Retinal pigment epithelial cell (primary cell): ENCODE measurements at regions not wholly inside any gene's neighbourhood (a gene's known extent, or its start where the extent isn't known, plus 50 kb on each side); places are given as distances from the start of the nearest gene placed in this dataset.

Experiments used
- DNase-seq: peaks from one replicate; pipeline ENCODE4 v3.0.0-alpha.2; 2010; ENCODE audit warnings: low read depth
- H3K4me3 ChIP-seq: 2 replicates; pipeline ENCODE4 v1.5.1; 2011; ENCODE audit warnings: mild to moderate bottlenecking, low read length, control low read depth, moderate library complexity
- CTCF ChIP-seq: conservative IDR thresholded peaks from 2 replicates; pipeline ENCODE4 v1.5.1; 2011; ENCODE audit warnings: low read depth, low read length, control low read depth, inconsistent platforms

- DNase-seq: peak; percentile 98
- TF ChIP-seq CTCF: no peak
- H3K4me3 ChIP-seq: no peak overlapping the region
These were observed 232.6 kb upstream of the LRTM1 start for GRCh38 chr3:55160241-55160983.

- no peak for TF ChIP-seq CTCF
- no peak overlapping the region for H3K4me3 ChIP-seq
- DNase-seq: no peak
These were observed 231.9 kb upstream of the LRTM1 start for GRCh38 chr3:55159711-55160110.

GRCh38 chr3:55159016-55159415, 231.2 kb upstream of the LRTM1 start:
- H3K4me3 ChIP-seq: no peak overlapping the region
- TF ChIP-seq CTCF: no peak
- no peak for DNase-seq

GRCh38 chr3:55158345-55158744, 230.5 kb upstream of the LRTM1 start:
- TF ChIP-seq CTCF: no peak
- no peak overlapping the region for H3K4me3 ChIP-seq
- no peak for DNase-seq

- no peak overlapping the region for H3K4me3 ChIP-seq
- DNase-seq: no peak
- no peak for TF ChIP-seq CTCF
These were observed 229.9 kb upstream of the LRTM1 start for GRCh38 chr3:55157731-55158130.

- TF ChIP-seq CTCF: no peak
- no peak for DNase-seq
These were observed 229.2 kb upstream of the LRTM1 start for GRCh38 chr3:55156851-55157650.

More at GRCh38 chr3:55156851-55157650, 229.2 kb upstream of the LRTM1 start:
- no peak overlapping the region for H3K4me3 ChIP-seq
